ENCODE measurements at regions not wholly inside any gene's neighbourhood (a gene's known extent, or its start where the extent isn't known, plus 50 kb on each side); places are given as distances from the start of the nearest gene placed in this dataset.

- DNase-seq (ENCODE audit: low read depth), result no peak
These were observed 398.4 kb downstream of the METTL4 start for GRCh38 chr18:2172881-2173280.

- no peak for DNase-seq (ENCODE audit: low read depth)
These were observed 397.8 kb downstream of the METTL4 start for GRCh38 chr18:2173486-2173885.

- no peak for DNase-seq (ENCODE audit: low read depth)
These were observed 393.3 kb downstream of the METTL4 start for GRCh38 chr18:2178036-2178435.

GRCh38 chr18:2179498-2180183 lies 391.7 kb downstream of the METTL4 start:
- no peak for DNase-seq (ENCODE audit: low read depth)

- no peak for DNase-seq (ENCODE audit: low read depth)
These were observed 390.7 kb downstream of the METTL4 start for GRCh38 chr18:2180586-2180985.

- DNase-seq (ENCODE audit: low read depth), result no peak
These were observed 387.9 kb downstream of the METTL4 start for GRCh38 chr18:2183432-2183831.

- DNase-seq (ENCODE audit: low read depth), result no peak
These were observed 384.3 kb downstream of the METTL4 start for GRCh38 chr18:2186967-2187366.

- no peak for DNase-seq (ENCODE audit: low read depth)
These were observed 383.0 kb downstream of the METTL4 start for GRCh38 chr18:2188258-2188657.

GRCh38 chr18:2191180-2191790 lies 380.0 kb downstream of the METTL4 start:
- DNase-seq (ENCODE audit: low read depth), result no peak

GRCh38 chr18:2192562-2192961 lies 378.7 kb downstream of the METTL4 start:
- no peak for DNase-seq (ENCODE audit: low read depth)

GRCh38 chr18:2197946-2198345 lies 373.4 kb downstream of the METTL4 start:
- no peak for DNase-seq (ENCODE audit: low read depth)

- DNase-seq (ENCODE audit: low read depth), result no peak
These were observed 372.2 kb downstream of the METTL4 start for GRCh38 chr18:2199060-2199459.

GRCh38 chr18:2201036-2201600 lies 370.2 kb downstream of the METTL4 start:
- DNase-seq (ENCODE audit: low read depth), result no peak

GRCh38 chr18:2204736-2205135 lies 366.6 kb downstream of the METTL4 start:
- DNase-seq (ENCODE audit: low read depth), result no peak

- no peak for DNase-seq (ENCODE audit: low read depth)
These were observed 364.0 kb downstream of the METTL4 start for GRCh38 chr18:2207294-2207693.

- no peak for DNase-seq (ENCODE audit: low read depth)
These were observed 358.6 kb downstream of the METTL4 start for GRCh38 chr18:2212598-2213205.

- no peak for DNase-seq (ENCODE audit: low read depth)
These were observed 357.4 kb downstream of the METTL4 start for GRCh38 chr18:2213905-2214304.

GRCh38 chr18:2217356-2217755 lies 353.9 kb downstream of the METTL4 start:
- DNase-seq (ENCODE audit: low read depth), result no peak

GRCh38 chr18:2218101-2218500 lies 353.2 kb downstream of the METTL4 start:
- no peak for DNase-seq (ENCODE audit: low read depth)

GRCh38 chr18:2219706-2220105 lies 351.6 kb downstream of the METTL4 start:
- DNase-seq (ENCODE audit: low read depth), result no peak

GRCh38 chr18:2222270-2223185 lies 348.8 kb downstream of the METTL4 start:
- no peak for DNase-seq (ENCODE audit: low read depth)

GRCh38 chr18:2223449-2223848 lies 347.9 kb downstream of the METTL4 start:
- DNase-seq (ENCODE audit: low read depth), result no peak
